GM23338 (cell line): ENCODE measurements at regions not wholly inside any gene's neighbourhood (a gene's known extent, or its start where the extent isn't known, plus 50 kb on each side); places are given as distances from the start of the nearest gene placed in this dataset.

Experiments used
- ATAC-seq: fragments of 200-7000 bp; cut with Tn5 transposase; 3 replicates; pipeline ENCODE4 v1.9.1; 2020
- DNase-seq: peaks from one replicate; pipeline ENCODE4 v3.0.0-alpha.2; 2015; ENCODE audit warnings: low spot score
- H2AFZ ChIP-seq: fragments of 200-600 bp; sonication (generic); 2 replicates; pipeline ENCODE4 v1.8.0; 2016; ENCODE audit warnings: antibody characterized with exemption, mild to moderate bottlenecking, moderate library complexity
- H3F3A ChIP-seq: fragments of 200-600 bp; sonication (generic); replicated peaks from 2 replicates; pipeline ENCODE4 v1.8.0; 2017; ENCODE audit warnings: antibody characterized with exemption, mixed run types, low read depth
- H3K27ac ChIP-seq: fragments of 200-600 bp; sonication (generic); 2 replicates; pipeline ENCODE4 v1.6.1; 2016; ENCODE audit warnings: low read depth
- H3K27me3 ChIP-seq: fragments of 200-600 bp; sonication (generic); 2 replicates; pipeline ENCODE4 v1.8.0; 2016; ENCODE audit warnings: mild to moderate bottlenecking, mixed run types, moderate library complexity; ENCODE audit not compliant: insufficient read depth
- H3K36me3 ChIP-seq: fragments of 200-600 bp; sonication (generic); 2 replicates; pipeline ENCODE4 v1.8.0; 2016; ENCODE audit warnings: mild to moderate bottlenecking; ENCODE audit not compliant: insufficient read depth
- H3K4me1 ChIP-seq: fragments of 200-600 bp; sonication (generic); 2 replicates; pipeline ENCODE4 v1.8.0; 2016; ENCODE audit warnings: mild to moderate bottlenecking, moderate library complexity; ENCODE audit not compliant: insufficient read depth
- H3K4me2 ChIP-seq: fragments of 200-600 bp; sonication (generic); 2 replicates; pipeline ENCODE4 v1.7.1; 2017; ENCODE audit warnings: mixed run types
- H3K4me3 ChIP-seq: fragments of 200-600 bp; sonication (generic); 2 replicates; pipeline ENCODE4 v1.6.1; 2016; ENCODE audit warnings: mixed run types
- H3K79me2 ChIP-seq: fragments of 200-600 bp; sonication (generic); replicated peaks from 2 replicates; pipeline ENCODE4 v1.8.0; 2017; ENCODE audit warnings: mild to moderate bottlenecking; ENCODE audit not compliant: insufficient read depth
- H3K9me2 ChIP-seq: fragments of 200-600 bp; sonication (generic); 2 replicates; pipeline ENCODE4 v1.8.0; 2017; ENCODE audit not compliant: insufficient read depth
- H4K20me1 ChIP-seq: fragments of 200-600 bp; sonication (generic); replicated peaks from 2 replicates; pipeline ENCODE4 v1.8.0; 2017; ENCODE audit warnings: mild to moderate bottlenecking; ENCODE audit not compliant: insufficient read depth
- H3K27ac Mint-ChIP-seq: 2 replicates; pipeline ENCODE4 v1.8.0; 2020; ENCODE audit warnings: inconsistent platforms, mild to moderate bottlenecking, moderate library complexity, mixed read lengths
- H3K27me3 Mint-ChIP-seq: 3 replicates; pipeline ENCODE4 v1.8.0; 2022; ENCODE audit warnings: low read depth, mild to moderate bottlenecking, moderate library complexity, mixed read lengths, inconsistent platforms; ENCODE audit not compliant: insufficient read depth, poor library complexity
- H3K36me3 Mint-ChIP-seq: 3 replicates; pipeline ENCODE4 v1.8.0; 2021; ENCODE audit warnings: low read depth, mild to moderate bottlenecking, inconsistent platforms, moderate library complexity, mixed read lengths
- H3K4me1 Mint-ChIP-seq: 3 replicates; pipeline ENCODE4 v1.8.0; 2020; ENCODE audit warnings: mild to moderate bottlenecking, inconsistent platforms, mixed read lengths
- H3K4me3 Mint-ChIP-seq: 3 replicates; pipeline ENCODE4 v1.8.0; 2021; ENCODE audit warnings: moderate library complexity, mild to moderate bottlenecking, inconsistent platforms, mixed read lengths
- H3K9me3 Mint-ChIP-seq: 3 replicates; pipeline ENCODE4 v1.8.0; 2020; ENCODE audit warnings: moderate library complexity, mild to moderate bottlenecking, inconsistent platforms, mixed read lengths
- CREB1 ChIP-seq: fragments of 250-450 bp; sonication (Bioruptor Pico); IDR thresholded peaks from 2 replicates; pipeline ENCODE4 v1.5.0; 2020; ENCODE audit warnings: low read depth, mild to moderate bottlenecking, moderate library complexity
- EZH2 ChIP-seq: fragments of 200-600 bp; sonication (generic); IDR thresholded peaks from one replicate; pipeline ENCODE4 v1.8.0; 2017; ENCODE audit warnings: antibody characterized with exemption, mild to moderate bottlenecking, low read depth; ENCODE audit not compliant: unreplicated experiment
- EZH2phosphoT487 ChIP-seq: fragments of 200-600 bp; sonication (generic); IDR thresholded peaks from one replicate; pipeline ENCODE4 v1.8.1; 2018; ENCODE audit warnings: antibody characterized with exemption; ENCODE audit not compliant: unreplicated experiment
- JUNB ChIP-seq: IDR thresholded peaks from one replicate; pipeline ENCODE4 v1.6.1; 2016; ENCODE audit warnings: antibody characterized with exemption; ENCODE audit not compliant: unreplicated experiment
- NANOG ChIP-seq: IDR thresholded peaks from 2 replicates; pipeline ENCODE4 v1.6.1; 2016; ENCODE audit warnings: antibody characterized with exemption, borderline replicate concordance
- POLR2AphosphoS5 ChIP-seq: IDR thresholded peaks from 2 replicates; pipeline ENCODE4 v1.6.1; 2016; ENCODE audit warnings: antibody characterized with exemption, low read depth
- STAT1 ChIP-seq: IDR thresholded peaks from one replicate; pipeline ENCODE4 v1.6.1; 2016; ENCODE audit warnings: antibody characterized with exemption; ENCODE audit not compliant: unreplicated experiment
- ZNF114 ChIP-seq: fragments of 250-450 bp; sonication (Bioruptor Pico); IDR thresholded peaks from 2 replicates; pipeline ENCODE4 v1.5.0; 2020; ENCODE audit warnings: mild to moderate bottlenecking, moderate library complexity
- ZNF331 ChIP-seq: fragments of 250-450 bp; sonication (Bioruptor Pico); IDR thresholded peaks from 2 replicates; pipeline ENCODE4 v1.5.0; 2020; ENCODE audit warnings: low read depth, mild to moderate bottlenecking, moderate library complexity
- TF ChIP-seq, protein P1 (sequence below): fragments of 250-450 bp; sonication (Bioruptor Pico); IDR thresholded peaks from 2 replicates; pipeline ENCODE4 v1.5.0; 2020; ENCODE audit warnings: mild to moderate bottlenecking, moderate library complexity
- TF ChIP-seq, protein P2 (sequence below), 2 experiments: fragments of 200-600 bp in 1 of 2; sonication (generic) in 1 of 2; conservative IDR thresholded peaks; 2 replicates each; pipeline versions ENCODE4 v1.5.1 to v1.6.1; 2016 to 2017; ENCODE audit warnings: antibody characterized with exemption in 2 of 2, low read depth in 2 of 2, mild to moderate bottlenecking in 2 of 2, moderate library complexity in 1 of 2
- TF ChIP-seq, protein P3 (sequence below): IDR thresholded peaks from 2 replicates; pipeline ENCODE4 v1.6.1; 2016; ENCODE audit warnings: antibody characterized with exemption
- TF ChIP-seq, protein P4 (sequence below): IDR thresholded peaks from one replicate; pipeline ENCODE4 v1.6.1; 2018; ENCODE audit warnings: antibody characterized with exemption; ENCODE audit not compliant: unreplicated experiment

DNA sequence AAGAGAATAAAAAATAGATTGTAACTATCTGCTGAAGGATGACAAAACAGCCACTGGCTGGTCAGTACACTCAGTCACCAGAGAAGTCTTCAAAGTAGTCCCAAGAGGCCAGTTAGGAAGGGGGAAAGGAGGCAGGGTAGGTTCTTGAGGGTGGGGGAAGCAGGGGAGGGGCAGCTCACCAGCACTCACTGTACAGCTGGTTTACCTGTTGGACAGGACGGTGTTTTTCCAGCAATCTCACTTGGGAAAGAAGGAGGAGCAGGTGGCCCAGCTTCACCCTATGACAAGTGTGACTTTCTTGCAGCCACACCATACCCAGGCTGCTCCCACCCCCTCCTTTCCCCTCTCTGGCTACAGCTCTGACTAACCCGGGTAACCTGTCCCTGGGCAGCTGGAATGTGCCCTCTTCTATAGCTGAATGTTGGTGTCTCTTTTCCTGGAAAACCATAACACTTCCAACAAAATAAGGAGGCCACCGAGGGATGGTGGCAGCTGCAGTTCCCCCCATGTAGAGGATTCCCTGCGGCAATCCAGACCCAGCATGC, 203.4 kb upstream of the NSMCE3 start:
- TF ChIP-seq, protein P1, sequence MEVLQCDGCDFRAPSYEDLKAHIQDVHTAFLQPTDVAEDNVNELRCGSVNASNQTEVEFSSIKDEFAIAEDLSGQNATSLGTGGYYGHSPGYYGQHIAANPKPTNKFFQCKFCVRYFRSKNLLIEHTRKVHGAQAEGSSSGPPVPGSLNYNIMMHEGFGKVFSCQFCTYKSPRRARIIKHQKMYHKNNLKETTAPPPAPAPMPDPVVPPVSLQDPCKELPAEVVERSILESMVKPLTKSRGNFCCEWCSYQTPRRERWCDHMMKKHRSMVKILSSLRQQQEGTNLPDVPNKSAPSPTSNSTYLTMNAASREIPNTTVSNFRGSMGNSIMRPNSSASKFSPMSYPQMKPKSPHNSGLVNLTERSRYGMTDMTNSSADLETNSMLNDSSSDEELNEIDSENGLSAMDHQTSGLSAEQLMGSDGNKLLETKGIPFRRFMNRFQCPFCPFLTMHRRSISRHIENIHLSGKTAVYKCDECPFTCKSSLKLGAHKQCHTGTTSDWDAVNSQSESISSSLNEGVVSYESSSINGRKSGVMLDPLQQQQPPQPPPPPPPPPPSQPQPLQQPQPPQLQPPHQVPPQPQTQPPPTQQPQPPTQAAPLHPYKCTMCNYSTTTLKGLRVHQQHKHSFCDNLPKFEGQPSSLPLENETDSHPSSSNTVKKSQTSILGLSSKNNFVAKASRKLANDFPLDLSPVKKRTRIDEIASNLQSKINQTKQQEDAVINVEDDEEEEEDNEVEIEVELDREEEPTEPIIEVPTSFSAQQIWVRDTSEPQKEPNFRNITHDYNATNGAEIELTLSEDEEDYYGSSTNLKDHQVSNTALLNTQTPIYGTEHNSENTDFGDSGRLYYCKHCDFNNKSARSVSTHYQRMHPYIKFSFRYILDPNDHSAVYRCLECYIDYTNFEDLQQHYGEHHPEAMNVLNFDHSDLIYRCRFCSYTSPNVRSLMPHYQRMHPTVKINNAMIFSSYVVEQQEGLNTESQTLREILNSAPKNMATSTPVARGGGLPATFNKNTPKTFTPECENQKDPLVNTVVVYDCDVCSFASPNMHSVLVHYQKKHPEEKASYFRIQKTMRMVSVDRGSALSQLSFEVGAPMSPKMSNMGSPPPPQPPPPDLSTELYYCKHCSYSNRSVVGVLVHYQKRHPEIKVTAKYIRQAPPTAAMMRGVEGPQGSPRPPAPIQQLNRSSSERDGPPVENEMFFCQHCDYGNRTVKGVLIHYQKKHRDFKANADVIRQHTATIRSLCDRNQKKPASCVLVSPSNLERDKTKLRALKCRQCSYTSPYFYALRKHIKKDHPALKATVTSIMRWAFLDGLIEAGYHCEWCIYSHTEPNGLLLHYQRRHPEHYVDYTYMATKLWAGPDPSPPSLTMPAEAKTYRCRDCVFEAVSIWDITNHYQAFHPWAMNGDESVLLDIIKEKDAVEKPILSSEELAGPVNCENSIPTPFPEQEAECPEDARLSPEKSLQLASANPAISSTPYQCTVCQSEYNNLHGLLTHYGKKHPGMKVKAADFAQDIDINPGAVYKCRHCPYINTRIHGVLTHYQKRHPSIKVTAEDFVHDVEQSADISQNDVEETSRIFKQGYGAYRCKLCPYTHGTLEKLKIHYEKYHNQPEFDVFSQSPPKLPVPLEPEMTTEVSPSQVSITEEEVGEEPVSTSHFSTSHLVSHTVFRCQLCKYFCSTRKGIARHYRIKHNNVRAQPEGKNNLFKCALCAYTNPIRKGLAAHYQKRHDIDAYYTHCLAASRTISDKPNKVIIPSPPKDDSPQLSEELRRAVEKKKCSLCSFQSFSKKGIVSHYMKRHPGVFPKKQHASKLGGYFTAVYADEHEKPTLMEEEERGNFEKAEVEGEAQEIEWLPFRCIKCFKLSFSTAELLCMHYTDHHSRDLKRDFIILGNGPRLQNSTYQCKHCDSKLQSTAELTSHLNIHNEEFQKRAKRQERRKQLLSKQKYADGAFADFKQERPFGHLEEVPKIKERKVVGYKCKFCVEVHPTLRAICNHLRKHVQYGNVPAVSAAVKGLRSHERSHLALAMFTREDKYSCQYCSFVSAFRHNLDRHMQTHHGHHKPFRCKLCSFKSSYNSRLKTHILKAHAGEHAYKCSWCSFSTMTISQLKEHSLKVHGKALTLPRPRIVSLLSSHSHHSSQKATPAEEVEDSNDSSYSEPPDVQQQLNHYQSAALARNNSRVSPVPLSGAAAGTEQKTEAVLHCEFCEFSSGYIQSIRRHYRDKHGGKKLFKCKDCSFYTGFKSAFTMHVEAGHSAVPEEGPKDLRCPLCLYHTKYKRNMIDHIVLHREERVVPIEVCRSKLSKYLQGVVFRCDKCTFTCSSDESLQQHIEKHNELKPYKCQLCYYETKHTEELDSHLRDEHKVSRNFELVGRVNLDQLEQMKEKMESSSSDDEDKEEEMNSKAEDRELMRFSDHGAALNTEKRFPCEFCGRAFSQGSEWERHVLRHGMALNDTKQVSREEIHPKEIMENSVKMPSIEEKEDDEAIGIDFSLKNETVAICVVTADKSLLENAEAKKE (CRISPR knock-in tag) = no peak
- TF ChIP-seq ZNF331 (CRISPR knock-in tag) (no peak), EZH2 (no peak), JUNB (no peak), POLR2AphosphoS5 (no peak), NANOG (no peak), EZH2phosphoT487 (no peak), ZNF114 (CRISPR knock-in tag) (no peak), STAT1 (no peak), CREB1 (CRISPR knock-in tag) (no peak)
- TF ChIP-seq, protein P2, sequence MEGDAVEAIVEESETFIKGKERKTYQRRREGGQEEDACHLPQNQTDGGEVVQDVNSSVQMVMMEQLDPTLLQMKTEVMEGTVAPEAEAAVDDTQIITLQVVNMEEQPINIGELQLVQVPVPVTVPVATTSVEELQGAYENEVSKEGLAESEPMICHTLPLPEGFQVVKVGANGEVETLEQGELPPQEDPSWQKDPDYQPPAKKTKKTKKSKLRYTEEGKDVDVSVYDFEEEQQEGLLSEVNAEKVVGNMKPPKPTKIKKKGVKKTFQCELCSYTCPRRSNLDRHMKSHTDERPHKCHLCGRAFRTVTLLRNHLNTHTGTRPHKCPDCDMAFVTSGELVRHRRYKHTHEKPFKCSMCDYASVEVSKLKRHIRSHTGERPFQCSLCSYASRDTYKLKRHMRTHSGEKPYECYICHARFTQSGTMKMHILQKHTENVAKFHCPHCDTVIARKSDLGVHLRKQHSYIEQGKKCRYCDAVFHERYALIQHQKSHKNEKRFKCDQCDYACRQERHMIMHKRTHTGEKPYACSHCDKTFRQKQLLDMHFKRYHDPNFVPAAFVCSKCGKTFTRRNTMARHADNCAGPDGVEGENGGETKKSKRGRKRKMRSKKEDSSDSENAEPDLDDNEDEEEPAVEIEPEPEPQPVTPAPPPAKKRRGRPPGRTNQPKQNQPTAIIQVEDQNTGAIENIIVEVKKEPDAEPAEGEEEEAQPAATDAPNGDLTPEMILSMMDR (conservative IDR thresholded peaks at IDR 0.05; ENCODE audit: low read depth in 2 of 2) = no peak
- TF ChIP-seq, protein P3, sequence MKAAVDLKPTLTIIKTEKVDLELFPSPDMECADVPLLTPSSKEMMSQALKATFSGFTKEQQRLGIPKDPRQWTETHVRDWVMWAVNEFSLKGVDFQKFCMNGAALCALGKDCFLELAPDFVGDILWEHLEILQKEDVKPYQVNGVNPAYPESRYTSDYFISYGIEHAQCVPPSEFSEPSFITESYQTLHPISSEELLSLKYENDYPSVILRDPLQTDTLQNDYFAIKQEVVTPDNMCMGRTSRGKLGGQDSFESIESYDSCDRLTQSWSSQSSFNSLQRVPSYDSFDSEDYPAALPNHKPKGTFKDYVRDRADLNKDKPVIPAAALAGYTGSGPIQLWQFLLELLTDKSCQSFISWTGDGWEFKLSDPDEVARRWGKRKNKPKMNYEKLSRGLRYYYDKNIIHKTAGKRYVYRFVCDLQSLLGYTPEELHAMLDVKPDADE = no peak
- TF ChIP-seq, protein P4, sequence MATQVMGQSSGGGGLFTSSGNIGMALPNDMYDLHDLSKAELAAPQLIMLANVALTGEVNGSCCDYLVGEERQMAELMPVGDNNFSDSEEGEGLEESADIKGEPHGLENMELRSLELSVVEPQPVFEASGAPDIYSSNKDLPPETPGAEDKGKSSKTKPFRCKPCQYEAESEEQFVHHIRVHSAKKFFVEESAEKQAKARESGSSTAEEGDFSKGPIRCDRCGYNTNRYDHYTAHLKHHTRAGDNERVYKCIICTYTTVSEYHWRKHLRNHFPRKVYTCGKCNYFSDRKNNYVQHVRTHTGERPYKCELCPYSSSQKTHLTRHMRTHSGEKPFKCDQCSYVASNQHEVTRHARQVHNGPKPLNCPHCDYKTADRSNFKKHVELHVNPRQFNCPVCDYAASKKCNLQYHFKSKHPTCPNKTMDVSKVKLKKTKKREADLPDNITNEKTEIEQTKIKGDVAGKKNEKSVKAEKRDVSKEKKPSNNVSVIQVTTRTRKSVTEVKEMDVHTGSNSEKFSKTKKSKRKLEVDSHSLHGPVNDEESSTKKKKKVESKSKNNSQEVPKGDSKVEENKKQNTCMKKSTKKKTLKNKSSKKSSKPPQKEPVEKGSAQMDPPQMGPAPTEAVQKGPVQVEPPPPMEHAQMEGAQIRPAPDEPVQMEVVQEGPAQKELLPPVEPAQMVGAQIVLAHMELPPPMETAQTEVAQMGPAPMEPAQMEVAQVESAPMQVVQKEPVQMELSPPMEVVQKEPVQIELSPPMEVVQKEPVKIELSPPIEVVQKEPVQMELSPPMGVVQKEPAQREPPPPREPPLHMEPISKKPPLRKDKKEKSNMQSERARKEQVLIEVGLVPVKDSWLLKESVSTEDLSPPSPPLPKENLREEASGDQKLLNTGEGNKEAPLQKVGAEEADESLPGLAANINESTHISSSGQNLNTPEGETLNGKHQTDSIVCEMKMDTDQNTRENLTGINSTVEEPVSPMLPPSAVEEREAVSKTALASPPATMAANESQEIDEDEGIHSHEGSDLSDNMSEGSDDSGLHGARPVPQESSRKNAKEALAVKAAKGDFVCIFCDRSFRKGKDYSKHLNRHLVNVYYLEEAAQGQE = no peak
- Histone ChIP-seq H3K27ac (no peak overlapping the region), H4K20me1 (no peaks in the 10 kb centered on the region), H3K27me3 (no peaks in the 10 kb centered on the region), H2AFZ (no peak overlapping the region), H3K79me2 (no peaks in the 10 kb centered on the region), H3K4me2 (no peak overlapping the region), H3K4me3 (no peak overlapping the region), H3K36me3 (no peaks in the 10 kb centered on the region), H3K4me1 (peaks cover 25% of the 10 kb centered on the region), H3F3A (no peaks in the 10 kb centered on the region), H3K9me2 (no peaks in the 10 kb centered on the region)
- Mint-ChIP-seq H3K27me3 (peaks cover 7% of the 10 kb centered on the region), H3K27ac (no peak overlapping the region), H3K4me1 (peaks cover 29% of the 10 kb centered on the region), H3K36me3 (no peaks in the 10 kb centered on the region), H3K4me3 (no peak overlapping the region), H3K9me3 (no peaks in the 10 kb centered on the region)
- no peak for ATAC-seq
- no peak for DNase-seq
